CD4-positive, alpha-beta T cell treated with Interleukin-15 for 1 hour (primary cell): ENCODE measurements at regions not wholly inside any gene's neighbourhood (a gene's known extent, or its start where the extent isn't known, plus 50 kb on each side); places are given as distances from the start of the nearest gene placed in this dataset.
"Not testable (repeated sequence)": the region's sequence is repeated elsewhere in the genome, so short reads cannot be mapped to it uniquely, and the experiment has no call there.

Experiments
- DNase-seq: peaks from one replicate; pipeline ENCODE4 v3.0.0-alpha.2; 2020

- DNase-seq, result not testable (repeated sequence)
These were observed 83.2 kb downstream of the POTEB3 start for GRCh38 chr15:21357056-21357455.

GRCh38 chr15:21355944-21356343, 84.4 kb downstream of the POTEB3 start:
- DNase-seq, result not testable (repeated sequence)

DNA sequence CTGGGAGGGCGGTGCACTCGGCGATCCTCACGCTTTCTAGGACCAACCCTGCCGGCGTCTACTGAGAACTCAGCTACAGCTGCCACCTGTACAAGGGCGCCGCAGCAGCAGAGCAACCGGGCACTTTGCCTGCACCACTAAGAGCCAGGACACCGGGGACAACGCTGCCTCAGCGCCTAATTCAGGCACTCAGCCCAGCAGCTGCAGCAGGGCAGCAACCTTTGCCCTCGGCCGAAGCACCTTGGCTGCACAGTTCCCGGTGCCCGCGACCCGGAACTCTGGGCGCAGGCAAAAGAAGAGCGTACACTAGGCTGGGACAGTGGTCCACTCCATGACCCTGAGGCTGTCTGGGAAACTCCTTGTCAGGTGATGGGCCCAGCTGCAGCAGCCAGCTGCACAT, 85.7 kb downstream of the POTEB3 start:
- not testable (repeated sequence) for DNase-seq

GRCh38 chr15:21352670-21353318, 87.5 kb downstream of the POTEB3 start:
- not testable (repeated sequence) for DNase-seq

GRCh38 chr15:21344960-21345359, 95.3 kb downstream of the POTEB3 start:
- DNase-seq, result peak; percentile 10

GRCh38 chr15:21344500-21344899, 95.8 kb downstream of the POTEB3 start:
- DNase-seq, result not testable (repeated sequence)

DNA sequence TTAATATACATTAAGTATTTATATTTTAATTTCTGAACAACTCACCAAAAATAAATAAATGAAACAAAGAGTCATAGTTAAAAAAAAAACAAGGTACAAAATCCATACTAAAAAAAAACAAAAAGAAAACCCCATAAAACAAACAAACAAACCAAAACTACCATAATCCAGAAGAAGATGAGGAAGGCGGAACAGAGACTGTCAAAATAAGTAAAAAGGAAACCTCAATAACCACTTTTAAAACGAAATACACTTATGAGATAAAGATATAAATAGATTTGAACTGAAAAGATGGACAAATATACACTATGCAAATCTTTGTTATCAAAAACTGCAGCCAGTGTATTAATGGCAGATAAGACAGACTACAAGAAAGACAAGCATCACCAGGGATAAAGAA, 103.3 kb downstream of the POTEB3 start:
- DNase-seq, result not testable (repeated sequence)

GRCh38 chr15:21324720-21325460, 115.4 kb downstream of the POTEB3 start:
- DNase-seq, result peak; percentile 17

- DNase-seq, result not testable (repeated sequence)
These were observed 155.9 kb downstream of the POTEB3 start for GRCh38 chr15:21284353-21284752.

- not testable (repeated sequence) for DNase-seq
These were observed 157.1 kb downstream of the POTEB3 start for GRCh38 chr15:21283210-21283609.

GRCh38 chr15:21280272-21280671, 160.0 kb downstream of the POTEB3 start:
- DNase-seq, result not testable (repeated sequence)

DNA sequence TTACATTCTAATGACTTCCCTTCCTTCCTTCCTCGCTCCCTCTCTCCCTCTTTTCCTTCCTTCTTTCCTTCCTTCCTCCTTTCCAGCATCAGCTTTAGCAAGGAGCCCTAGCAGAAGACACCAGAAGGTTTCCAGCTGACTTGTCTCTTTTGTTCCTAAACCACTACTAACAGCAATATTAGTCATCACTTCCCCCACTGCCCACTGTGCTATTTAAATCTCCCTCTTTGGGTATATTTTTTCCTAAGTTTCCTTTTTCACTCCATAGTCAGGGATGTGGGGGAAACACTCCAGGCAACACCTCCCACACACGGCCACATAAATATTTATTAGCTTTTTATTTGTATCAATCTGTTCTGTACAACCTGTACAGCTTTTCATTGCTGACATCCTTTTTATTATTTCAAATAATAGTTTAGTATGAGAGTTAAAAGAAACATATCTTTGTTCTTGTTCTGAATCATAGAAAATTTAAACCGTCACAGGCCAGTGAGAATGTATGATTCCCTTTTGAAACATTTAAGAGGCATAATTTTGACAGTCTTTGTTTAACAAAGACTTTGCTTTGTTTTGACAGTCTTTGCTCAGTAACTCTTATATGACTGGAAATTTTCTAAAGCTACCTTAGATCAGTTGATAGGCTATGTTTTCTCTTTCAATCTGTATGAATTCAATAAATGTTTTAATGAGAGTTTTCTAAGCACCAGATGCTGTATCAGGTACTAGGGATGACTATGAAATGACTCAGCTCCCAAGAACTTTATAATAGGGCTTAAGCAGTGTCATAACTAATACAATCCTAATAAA, 167.9 kb downstream of the POTEB3 start:
- DNase-seq, result not testable (repeated sequence)

DNA sequence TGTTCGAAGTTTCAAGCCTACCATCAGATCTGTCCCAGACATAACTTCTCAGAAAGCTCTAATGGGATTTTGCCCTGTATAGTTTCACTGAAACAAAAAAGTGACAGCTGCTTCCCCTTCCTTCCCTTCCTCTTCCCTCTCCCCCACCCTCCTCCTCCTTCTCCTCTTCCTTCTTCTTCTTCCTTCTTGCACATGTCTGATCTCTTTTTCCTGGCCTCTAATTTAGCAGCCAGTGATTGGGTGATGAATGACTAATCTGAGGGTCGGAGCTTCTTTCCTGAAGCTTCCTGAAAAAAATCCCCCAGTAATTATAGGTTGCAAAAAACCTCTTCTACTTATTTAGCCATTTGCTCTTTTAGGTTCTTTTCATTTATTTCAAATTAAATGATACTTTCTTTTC, 168.7 kb downstream of the POTEB3 start:
- no peak for DNase-seq

- no peak for DNase-seq
These were observed 169.8 kb downstream of the POTEB3 start for GRCh38 chr15:21270474-21270873.

- not testable (repeated sequence) for DNase-seq
These were observed 170.6 kb downstream of the POTEB3 start for GRCh38 chr15:21269673-21270072.

DNA sequence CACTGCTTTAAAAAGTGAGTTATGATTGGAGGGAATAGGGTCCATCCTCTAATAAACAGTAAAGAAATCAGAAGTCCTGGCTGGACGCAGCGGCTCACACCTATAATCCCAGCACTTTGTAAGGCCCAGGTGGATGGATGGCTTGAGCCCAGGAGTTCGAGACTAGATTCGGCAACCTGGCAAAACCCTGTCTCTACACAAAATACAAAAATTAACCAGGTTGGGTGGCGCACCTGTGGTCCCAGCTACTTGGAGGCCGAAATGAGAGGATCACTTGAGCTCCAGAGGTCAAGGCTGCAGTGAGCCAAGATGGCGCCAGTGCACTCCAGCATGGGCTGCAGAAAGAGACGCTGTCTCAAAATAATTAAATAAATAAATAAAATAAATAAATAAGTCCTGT, 171.2 kb downstream of the POTEB3 start:
- DNase-seq, result no peak

DNA sequence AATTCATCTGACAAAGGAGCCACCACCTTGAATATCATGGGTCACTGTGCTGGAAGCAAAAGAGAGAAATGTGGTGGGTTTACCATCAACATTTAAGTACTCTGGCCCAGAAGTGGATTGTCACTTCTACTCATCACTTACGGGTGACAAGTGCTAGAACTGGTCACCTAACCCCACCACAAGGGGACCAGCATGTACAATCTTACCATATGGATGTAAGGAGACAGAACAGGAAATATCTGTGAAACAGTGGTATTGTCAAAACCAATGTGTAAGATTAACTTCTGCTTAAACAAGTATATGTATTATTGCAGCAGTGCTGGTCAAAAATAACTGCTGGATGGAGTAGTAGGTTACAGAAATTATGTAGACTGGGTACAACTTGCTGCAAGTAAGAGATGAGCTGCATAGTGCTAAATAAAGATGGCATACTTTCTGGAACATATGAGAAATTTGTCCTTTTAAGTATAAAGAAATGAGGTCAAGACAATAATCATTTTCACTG, 171.8 kb downstream of the POTEB3 start:
- DNase-seq, result no peak

DNA sequence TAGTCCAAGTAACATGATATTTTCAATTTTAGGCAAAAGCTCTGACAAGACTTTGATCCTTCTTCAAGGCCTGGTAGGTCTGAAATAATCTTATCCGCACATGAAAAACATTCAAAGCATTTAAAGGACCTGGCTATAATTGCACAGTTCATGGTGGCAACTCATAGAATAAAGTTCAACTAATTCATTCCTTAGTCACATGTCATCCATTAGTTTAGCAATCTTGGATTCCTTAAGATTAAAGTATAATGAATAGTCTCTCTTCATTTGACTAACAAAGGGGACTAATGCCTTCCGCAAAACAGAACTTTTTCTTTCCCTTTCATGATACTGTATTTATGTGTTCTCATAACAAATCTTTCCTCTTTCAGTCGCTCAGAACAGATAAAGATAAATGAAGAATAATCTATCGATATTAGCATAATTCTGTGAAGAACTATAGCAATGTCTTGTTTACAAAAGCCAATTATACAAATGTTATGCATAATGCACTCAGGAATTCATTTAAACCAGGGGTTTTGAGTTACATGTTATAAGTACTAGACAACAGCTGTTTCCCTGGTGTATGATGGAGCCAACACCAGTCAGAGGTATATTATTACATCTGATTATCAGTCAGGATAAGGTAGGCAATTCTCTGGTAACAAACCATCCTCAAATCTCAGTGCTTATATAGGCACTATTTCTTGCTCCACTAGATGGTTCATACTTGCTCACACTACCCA, 172.5 kb downstream of the POTEB3 start:
- no peak for DNase-seq

DNA sequence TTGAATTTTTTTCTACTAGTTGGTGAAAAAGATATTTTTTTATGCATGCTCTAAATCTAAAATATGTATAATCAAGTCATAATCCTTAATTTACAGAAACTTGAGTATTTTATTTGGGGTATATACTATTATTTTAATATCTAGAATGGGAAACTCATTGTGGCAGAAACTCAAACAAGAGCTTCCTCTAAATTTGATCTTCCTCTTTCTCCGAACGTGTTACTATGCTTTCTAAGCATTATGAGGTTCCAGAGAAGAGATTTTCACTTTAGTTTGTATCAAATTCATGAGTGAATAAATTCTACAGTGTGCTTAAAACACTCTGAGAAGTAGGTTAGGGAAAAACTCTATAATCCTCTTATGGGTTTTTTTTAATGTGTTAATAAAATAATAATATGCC, 173.1 kb downstream of the POTEB3 start:
- no peak for DNase-seq

DNA sequence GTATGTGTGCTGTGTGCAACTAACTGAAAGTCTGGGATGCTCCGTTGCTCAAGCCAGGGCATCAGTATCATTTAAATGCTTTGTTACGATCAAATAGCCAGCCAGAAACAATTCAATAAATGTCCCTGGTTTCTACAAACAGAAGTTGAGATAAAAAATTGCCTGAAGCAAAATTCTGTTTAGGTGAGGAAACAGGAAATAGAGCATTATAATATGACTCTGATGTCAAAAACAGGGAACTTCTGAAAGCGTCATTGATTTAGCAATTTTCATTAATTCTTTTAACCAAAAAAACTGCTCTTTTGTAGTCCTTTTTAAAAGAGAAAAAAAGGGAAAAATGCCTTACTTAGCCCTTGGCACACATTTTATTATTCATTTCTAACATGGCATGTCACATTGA, 174.7 kb downstream of the POTEB3 start:
- DNase-seq, result not testable (repeated sequence)

GRCh38 chr15:21262851-21263425, 177.4 kb downstream of the POTEB3 start:
- no peak for DNase-seq
